Activated CD8-positive, alpha-beta T cell treated with anti-CD3 and anti-CD28 coated beads for 36 hours (primary cell): ENCODE measurements at regions not wholly inside any gene's neighbourhood (a gene's known extent, or its start where the extent isn't known, plus 50 kb on each side); places are given as distances from the start of the nearest gene placed in this dataset.

Experiments used
- ATAC-seq: fragments of 200-7000 bp; cut with Tn5 transposase; one replicate; pipeline ENCODE4 v1.10.0; 2021; ENCODE audit warnings: mild to moderate bottlenecking, moderate library complexity
- CTCF ChIA-PET: fragments of 350-600 bp; sonication (Branson Sonifier 250); formaldehyde crosslinking; loops from one replicate; lab custom pipeline; 2021; ENCODE audit warnings: antibody characterized with exemption; lab: Charles Lee
- POLR2A ChIA-PET: fragments of 350-600 bp; sonication (Branson Sonifier 250); formaldehyde crosslinking; loops from one replicate; lab custom pipeline; 2021; ENCODE audit warnings: antibody characterized with exemption; lab: Charles Lee
- DNase-seq: peaks from one replicate; pipeline ENCODE4 v3.0.0-alpha.2; 2020
- H3K27ac Mint-ChIP-seq: one replicate; pipeline ENCODE4 v1.8.0; 2021; ENCODE audit warnings: mild to moderate bottlenecking, mixed read lengths
- H3K27me3 Mint-ChIP-seq: one replicate; pipeline ENCODE4 v1.8.0; 2021; ENCODE audit warnings: mixed read lengths
- H3K36me3 Mint-ChIP-seq: one replicate; pipeline ENCODE4 v1.8.0; 2021; ENCODE audit warnings: low read depth, mixed read lengths
- H3K4me1 Mint-ChIP-seq: one replicate; pipeline ENCODE4 v1.8.0; 2021; ENCODE audit warnings: low read depth, mixed read lengths
- H3K4me3 Mint-ChIP-seq: one replicate; pipeline ENCODE4 v1.8.0; 2021; ENCODE audit warnings: mild to moderate bottlenecking, moderate library complexity, mixed read lengths
- H3K9me3 Mint-ChIP-seq: one replicate; pipeline ENCODE4 v1.8.0; 2021; ENCODE audit warnings: mixed read lengths
- CTCF ChIP-seq: fragments of 200-600 bp; IDR thresholded peaks from one replicate; pipeline ENCODE4 v1.8.0; 2022; ENCODE audit warnings: antibody characterized with exemption, mild to moderate bottlenecking
- intact Hi-C: fragments of 100-400 bp; cut with micrococcal nuclease; formaldehyde crosslinking; loops from one replicate; pipeline ENCODE4 v1.10.0; 2022

- no peak for TF ChIP-seq CTCF
- ChIA-PET POLR2A (no interaction called here), CTCF (no interaction called here)
- Mint-ChIP-seq H3K27me3 (no peaks in the 10 kb centered on the region), H3K4me3 (no peak overlapping the region), H3K4me1 (no peaks in the 10 kb centered on the region), H3K27ac (no peak overlapping the region), H3K36me3 (no peaks in the 10 kb centered on the region), H3K9me3 (peaks cover 10% of the 10 kb centered on the region)
- ATAC-seq (no peak), DNase-seq (no peak)
- intact Hi-C loops = no loop called here
These were observed 104.3 kb upstream of the CNTN1 start for GRCh38 chr12:40587970-40588369.

DNA sequence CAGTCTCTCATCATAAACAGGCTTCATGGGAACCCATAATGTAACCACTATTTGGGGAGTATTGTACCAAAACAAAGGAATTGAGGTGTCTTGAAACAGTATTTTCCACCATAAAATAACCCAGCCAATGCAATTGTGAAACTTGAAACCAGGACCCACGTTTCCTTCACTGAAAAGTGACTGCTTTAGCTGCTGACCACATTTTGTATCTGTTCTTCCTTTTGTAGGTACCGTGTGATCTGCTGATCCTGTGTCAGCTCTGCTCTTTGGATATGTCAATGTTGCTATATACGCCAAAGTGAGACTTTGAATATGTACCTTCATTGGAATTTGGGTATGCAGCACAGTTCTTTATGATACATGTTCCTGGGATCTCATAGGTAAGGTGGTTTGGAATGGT lies 95.1 kb upstream of the CNTN1 start:
- H3K27ac Mint-ChIP-seq = no peak overlapping the region
- no peaks in the 10 kb centered on the region for H3K27me3 Mint-ChIP-seq
- ChIA-PET CTCF (no interaction called here), POLR2A (no interaction called here)
- peaks cover 3% of the 10 kb centered on the region for H3K9me3 Mint-ChIP-seq
- no peak overlapping the region for H3K4me3 Mint-ChIP-seq
- ATAC-seq (no peak), DNase-seq (no peak)
- H3K36me3 Mint-ChIP-seq = no peaks in the 10 kb centered on the region
- intact Hi-C loops = no loop called here
- H3K4me1 Mint-ChIP-seq = no peaks in the 10 kb centered on the region
- TF ChIP-seq CTCF = no peak

DNA sequence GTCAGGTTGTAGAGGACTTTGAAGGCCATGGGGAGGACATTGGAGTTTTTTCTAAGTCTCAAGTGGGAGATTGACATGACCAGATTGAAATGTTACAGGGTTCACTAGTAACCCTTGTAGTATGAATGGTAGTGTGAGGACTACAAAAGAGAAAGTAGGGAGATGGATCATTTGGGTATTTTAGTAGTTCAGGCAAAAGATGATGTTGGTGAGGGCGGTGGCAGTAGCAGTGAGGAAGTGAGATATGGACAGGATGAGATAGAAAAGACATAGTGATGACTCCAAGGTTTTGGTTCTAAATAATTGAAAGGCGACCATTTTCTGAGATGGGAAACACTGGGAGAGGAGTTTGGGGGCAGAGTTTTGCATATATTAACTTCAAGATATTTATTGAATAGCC lies 94.2 kb upstream of the CNTN1 start:
- H3K27ac Mint-ChIP-seq = no peak overlapping the region
- ATAC-seq (no peak), DNase-seq (no peak)
- no peak for TF ChIP-seq CTCF
- H3K36me3 Mint-ChIP-seq = no peaks in the 10 kb centered on the region
- intact Hi-C loops = no loop called here
- no peaks in the 10 kb centered on the region for H3K4me1 Mint-ChIP-seq
- H3K27me3 Mint-ChIP-seq = no peaks in the 10 kb centered on the region
- ChIA-PET POLR2A (no interaction called here), CTCF (no interaction called here)
- H3K4me3 Mint-ChIP-seq = no peak overlapping the region
- peaks cover 3% of the 10 kb centered on the region for H3K9me3 Mint-ChIP-seq

DNA sequence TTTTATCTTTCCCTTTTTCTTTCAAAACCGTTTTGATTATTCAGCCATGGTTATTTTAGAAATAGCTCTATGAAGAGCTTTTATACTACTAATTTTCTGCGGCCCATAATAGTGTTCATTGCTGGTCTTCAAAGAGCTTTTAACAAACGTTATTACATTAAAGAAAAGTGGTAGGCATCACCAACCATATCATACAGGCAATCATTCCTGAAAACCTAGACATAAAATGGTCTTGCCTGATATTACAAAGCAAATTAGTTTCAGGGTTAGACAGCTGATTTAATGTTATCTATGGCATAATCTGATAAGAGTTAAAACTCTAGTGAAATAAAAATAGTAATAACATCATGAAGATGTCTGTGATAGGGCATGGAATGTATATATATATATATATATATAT lies 89.7 kb upstream of the CNTN1 start:
- intact Hi-C loops = no loop called here
- Mint-ChIP-seq H3K27ac (no peak overlapping the region), H3K4me1 (no peaks in the 10 kb centered on the region), H3K36me3 (no peaks in the 10 kb centered on the region), H3K27me3 (no peaks in the 10 kb centered on the region), H3K4me3 (no peak overlapping the region), H3K9me3 (peaks cover 4% of the 10 kb centered on the region)
- CTCF ChIA-PET = no interaction called here
- no peak for TF ChIP-seq CTCF
- ATAC-seq (no peak), DNase-seq (no peak)
- POLR2A ChIA-PET = no interaction called here

GRCh38 chr12:40614923-40615322 lies 77.3 kb upstream of the CNTN1 start:
- ChIA-PET POLR2A (interaction anchor here (0.6 kb wide), 1 partner anchor 263 kb away, joined by 3 read pairs; no protein-coding TSS in a partner anchor), CTCF (no interaction called here)
- no peaks in the 10 kb centered on the region for H3K27me3 Mint-ChIP-seq
- TF ChIP-seq CTCF = no peak
- peak; percentile 21 for DNase-seq
- H3K27ac Mint-ChIP-seq = no peak overlapping the region
- H3K36me3 Mint-ChIP-seq = no peaks in the 10 kb centered on the region
- no peak for ATAC-seq
- H3K4me1 Mint-ChIP-seq = peaks cover 2% of the 10 kb centered on the region
- H3K4me3 Mint-ChIP-seq = no peak overlapping the region
- intact Hi-C loops = no loop called here
- peaks cover 6% of the 10 kb centered on the region for H3K9me3 Mint-ChIP-seq
